ENCODE measurements at regions not wholly inside any gene's neighbourhood (a gene's known extent, or its start where the extent isn't known, plus 50 kb on each side); places are given as distances from the start of the nearest gene placed in this dataset.

- H3K36me3 Mint-ChIP-seq (ENCODE audit: low read depth), result no peaks in the 10 kb centered on the region
- no peaks in the 10 kb centered on the region for H3K27me3 Mint-ChIP-seq
- H3K9me3 Mint-ChIP-seq, result peaks cover 13% of the 10 kb centered on the region
- intact Hi-C loops (cut with micrococcal nuclease), result no loop called here
- ChIA-PET CTCF (no interaction called here), POLR2A (no interaction called here)
- H3K4me1 Mint-ChIP-seq, result no peaks in the 10 kb centered on the region
- no peak overlapping the region for H3K4me3 Mint-ChIP-seq
- H3K27ac Mint-ChIP-seq, result no peak overlapping the region
- no peak for DNase-seq
- no peak for ATAC-seq (ENCODE audit: low read depth)
- no peak for TF ChIP-seq CTCF (IDR thresholded peaks at IDR 0.05)
Observed at GRCh38 chr12:17778242-17778641, 311.8 kb downstream of the RERGL start.

GRCh38 chr12:17763366-17763765 lies 326.6 kb downstream of the RERGL start:
- ATAC-seq (ENCODE audit: low read depth) (no peak), DNase-seq (no peak)
- Mint-ChIP-seq H3K27me3 (no peaks in the 10 kb centered on the region), H3K36me3 (ENCODE audit: low read depth) (no peaks in the 10 kb centered on the region), H3K27ac (no peak overlapping the region), H3K9me3 (peaks cover 9% of the 10 kb centered on the region), H3K4me3 (no peak overlapping the region), H3K4me1 (no peaks in the 10 kb centered on the region)
- ChIA-PET POLR2A (no interaction called here), CTCF (no interaction called here)
- intact Hi-C loops (cut with micrococcal nuclease), result no loop called here
- TF ChIP-seq CTCF (IDR thresholded peaks at IDR 0.05), result no peak

- POLR2A ChIA-PET, result no interaction called here
- Mint-ChIP-seq H3K27ac (no peak overlapping the region), H3K36me3 (ENCODE audit: low read depth) (no peaks in the 10 kb centered on the region), H3K4me3 (no peak overlapping the region), H3K9me3 (peaks cover 21% of the 10 kb centered on the region), H3K4me1 (no peaks in the 10 kb centered on the region), H3K27me3 (no peaks in the 10 kb centered on the region)
- CTCF ChIA-PET, result no interaction called here
- no peak for TF ChIP-seq CTCF (IDR thresholded peaks at IDR 0.05)
- ATAC-seq (ENCODE audit: low read depth) (no peak), DNase-seq (no peak)
- intact Hi-C loops (cut with micrococcal nuclease), result no loop called here
Observed at GRCh38 chr12:17759982-17760381, 330.0 kb downstream of the RERGL start.

All from activated B cell treated with CpG ODN at 0.5 μM for 24 hours (primary cell).